T-cell (primary cell): ENCODE measurements at regions not wholly inside any gene's neighbourhood (a gene's known extent, or its start where the extent isn't known, plus 50 kb on each side); places are given as distances from the start of the nearest gene placed in this dataset.

Experiments
- ATAC-seq, 4 experiments: fragments of 200-7000 bp in 3 of 4; fragments of 150-1000 bp in 1 of 4; cut with Tn5 transposase; replicated peaks in 1 of 4; 1 replicate in 3 of 4; 2 replicates in 1 of 4; pipeline ENCODE4 v1.10.0; 2021; ENCODE audit warnings: moderate library complexity in 3 of 4, mild to moderate bottlenecking in 2 of 4, moderate number of reproducible peaks in 1 of 4
- CTCF ChIA-PET, 2 donors: fragments of 300-600 bp; sonication (Branson Sonifier 250); formaldehyde crosslinking; loops; one replicate each; lab custom pipeline; 2022; ENCODE audit warnings: antibody characterized with exemption in 2 of 2; lab: Charles Lee
- POLR2A ChIA-PET, 2 donors: fragments of 300-600 bp; sonication (Branson Sonifier 250); formaldehyde crosslinking; loops; one replicate each; lab custom pipeline; 2022; ENCODE audit warnings: antibody characterized with exemption in 2 of 2; lab: Charles Lee
- DNase-seq, 35 experiments: peaks; one replicate each; pipeline versions ENCODE4 v3.0.0 to v3.0.0-alpha.2; 2013 to 2023
- H3K27ac ChIP-seq: one replicate; pipeline ENCODE4 v1.5.1; 2013; ENCODE audit warnings: low read length
- H3K27me3 ChIP-seq, 2 experiments: replicated peaks in 1 of 2; 1 replicate in 1 of 2; 2 replicates in 1 of 2; pipeline versions ENCODE4 v1.6.1 to v1.7.0; 2013; ENCODE audit warnings: low read length in 1 of 2, mixed read lengths in 1 of 2; ENCODE audit not compliant: control insufficient read depth in 2 of 2, insufficient read depth in 2 of 2; ENCODE audit errors: extremely low read depth in 1 of 2
- H3K36me3 ChIP-seq, 2 donors: 1 replicate in 1 of 2; 2 replicates in 1 of 2; pipeline versions ENCODE4 v1.6.1 to v1.7.0; 2013; ENCODE audit warnings: low read length in 1 of 2; ENCODE audit not compliant: control insufficient read depth in 2 of 2, insufficient read depth in 1 of 2; ENCODE audit errors: extremely low read depth in 1 of 2
- H3K4me1 ChIP-seq, 2 experiments: 1 replicate in 1 of 2; 2 replicates in 1 of 2; pipeline versions ENCODE4 v1.6.1 to v1.7.0; 2013; ENCODE audit warnings: low read length in 2 of 2, mixed read lengths in 1 of 2; ENCODE audit not compliant: insufficient read depth in 2 of 2, control insufficient read depth in 1 of 2; ENCODE audit errors: extremely low read depth in 1 of 2
- H3K4me3 ChIP-seq, 2 donors: 1 replicate in 1 of 2; 2 replicates in 1 of 2; pipeline versions ENCODE4 v1.5.1 to v1.7.0; 2013; ENCODE audit warnings: mild to moderate bottlenecking in 2 of 2, low read length in 1 of 2, moderate library complexity in 1 of 2; ENCODE audit not compliant: control insufficient read depth in 1 of 2; ENCODE audit errors: extremely low read depth in 1 of 2
- H3K9me3 ChIP-seq: 2 replicates; pipeline ENCODE4 v1.7.0; 2013
- H3K27ac Mint-ChIP-seq, 2 donors: one replicate each; pipeline ENCODE4 v1.8.0; 2020 to 2021; ENCODE audit warnings: mild to moderate bottlenecking in 2 of 2, mixed read lengths in 2 of 2
- H3K27me3 Mint-ChIP-seq, 2 donors: one replicate each; pipeline ENCODE4 v1.8.0; 2021 to 2022; ENCODE audit warnings: mixed read lengths in 2 of 2
- H3K36me3 Mint-ChIP-seq: one replicate; pipeline ENCODE4 v1.8.0; 2021; ENCODE audit warnings: mixed read lengths
- H3K4me1 Mint-ChIP-seq, 3 donors: one replicate each; pipeline ENCODE4 v1.8.0; 2020 to 2022; ENCODE audit warnings: mixed read lengths in 3 of 3, mild to moderate bottlenecking in 1 of 3
- H3K4me3 Mint-ChIP-seq, 3 donors: one replicate each; pipeline ENCODE4 v1.8.0; 2020 to 2022; ENCODE audit warnings: mild to moderate bottlenecking in 3 of 3, mixed read lengths in 3 of 3, moderate library complexity in 3 of 3
- H3K9me3 Mint-ChIP-seq, 3 donors: one replicate each; pipeline ENCODE4 v1.8.0; 2020 to 2022; ENCODE audit warnings: mixed read lengths in 3 of 3
- WGBS: methylation state at CpG from one replicate; pipeline ENCODE4 v1.1.5; 2013; ENCODE audit warnings: missing lambda C conversion rate; ENCODE audit not compliant: insufficient coverage; 5-methylcytosine and 5-hydroxymethylcytosine counted together

GRCh38 chr21:38933731-38934130 is 128.0 kb downstream of the ETS2 start:
- Mint-ChIP-seq H3K27me3 (peaks cover 0 to 7% of the 10 kb centered on the region in 2 donors), H3K27ac (no peak overlapping the region), H3K4me1 (peaks cover 8 to 13% (median 9%) of the 10 kb centered on the region in 3 donors), H3K4me3 (no peak overlapping the region), H3K36me3 (no peaks in the 10 kb centered on the region), H3K9me3 (peaks cover 4 to 9% (median 8%) of the 10 kb centered on the region in 3 donors)
- DNase-seq (no peak), ATAC-seq (no peak)
- H3K27ac ChIP-seq = no peak overlapping the region
- no peak overlapping the region for H3K4me3 ChIP-seq
- WGBS = 77% methylated on average over 7 of the region's 10 CpGs
- no peaks in the 10 kb centered on the region for H3K9me3 ChIP-seq
- CTCF ChIA-PET = no interaction called here
- peaks cover 0 to 7% of the 10 kb centered on the region in 2 experiments for H3K4me1 ChIP-seq
- H3K27me3 ChIP-seq = peaks cover 0 to 4% of the 10 kb centered on the region in 2 experiments
- POLR2A ChIA-PET = no interaction called here
- no peaks in the 10 kb centered on the region for H3K36me3 ChIP-seq

GRCh38 chr21:38931291-38931690 is 125.6 kb downstream of the ETS2 start:
- no peaks in the 10 kb centered on the region for H3K4me1 ChIP-seq
- H3K36me3 ChIP-seq = no peaks in the 10 kb centered on the region
- ChIA-PET POLR2A (no interaction called here), CTCF (no interaction called here)
- Mint-ChIP-seq H3K4me1 (no peaks in the 10 kb centered on the region), H3K9me3 (peaks cover 4 to 9% (median 8%) of the 10 kb centered on the region in 3 donors), H3K27me3 (peaks cover 7 to 8% of the 10 kb centered on the region in 2 donors), H3K27ac (no peak overlapping the region), H3K36me3 (no peaks in the 10 kb centered on the region), H3K4me3 (no peak overlapping the region)
- WGBS = 69% methylated on average over 2 of the region's 3 CpGs
- H3K27me3 ChIP-seq = no peaks in the 10 kb centered on the region
- H3K9me3 ChIP-seq = no peaks in the 10 kb centered on the region
- no peak overlapping the region for H3K27ac ChIP-seq
- no peak overlapping the region for H3K4me3 ChIP-seq
- no peak for ATAC-seq
- DNase-seq = no peak

- ChIA-PET CTCF (no interaction called here), POLR2A (no interaction called here)
- Mint-ChIP-seq H3K27me3 (peaks cover 9 to 10% of the 10 kb centered on the region in 2 donors), H3K9me3 (peaks cover 4 to 9% (median 8%) of the 10 kb centered on the region in 3 donors), H3K4me1 (peaks cover 0 to 2% (median 2%) of the 10 kb centered on the region in 3 donors), H3K36me3 (no peaks in the 10 kb centered on the region), H3K4me3 (no peak overlapping the region), H3K27ac (no peak overlapping the region)
- no peak overlapping the region for H3K4me3 ChIP-seq
- H3K36me3 ChIP-seq = no peaks in the 10 kb centered on the region
- H3K27me3 ChIP-seq = peaks cover 0 to 4% of the 10 kb centered on the region in 2 experiments
- H3K9me3 ChIP-seq = no peaks in the 10 kb centered on the region
- 24% methylated on average over 2 of the region's 3 CpGs for WGBS
- ATAC-seq = no peak
- peaks cover 0 to 2% of the 10 kb centered on the region in 2 experiments for H3K4me1 ChIP-seq
- no peak overlapping the region for H3K27ac ChIP-seq
- DNase-seq = no peak
Observed at GRCh38 chr21:38930853-38931252, 125.1 kb downstream of the ETS2 start.

- H3K36me3 ChIP-seq = no peaks in the 10 kb centered on the region
- Mint-ChIP-seq H3K27ac (no peak overlapping the region), H3K9me3 (peaks cover 4 to 9% (median 8%) of the 10 kb centered on the region in 3 donors), H3K4me3 (no peak overlapping the region), H3K27me3 (peaks cover 13 to 14% of the 10 kb centered on the region in 2 donors), H3K4me1 (peaks cover 0 to 2% (median 2%) of the 10 kb centered on the region in 3 donors), H3K36me3 (no peaks in the 10 kb centered on the region)
- peaks cover 0 to 2% of the 10 kb centered on the region in 2 experiments for H3K4me1 ChIP-seq
- no peak for DNase-seq
- no peak overlapping the region for H3K27ac ChIP-seq
- WGBS = 100% methylated on average over 1 of the region's 2 CpGs
- POLR2A ChIA-PET = no interaction called here
- no peak overlapping the region for H3K4me3 ChIP-seq
- H3K9me3 ChIP-seq = no peaks in the 10 kb centered on the region
- no peak for ATAC-seq
- CTCF ChIA-PET = no interaction called here
- peaks cover 0 to 11% of the 10 kb centered on the region in 2 experiments for H3K27me3 ChIP-seq
Observed at GRCh38 chr21:38930066-38930465, 124.3 kb downstream of the ETS2 start.

- H3K9me3 ChIP-seq = no peaks in the 10 kb centered on the region
- peaks cover 0 to 2% of the 10 kb centered on the region in 2 experiments for H3K4me1 ChIP-seq
- no CpG with 5 or more reads among the region's 1 CpG for WGBS
- peaks cover 16 to 17% of the 10 kb centered on the region in 2 donors for H3K27me3 Mint-ChIP-seq
- ATAC-seq = no peak
- ChIA-PET POLR2A (no interaction called here), CTCF (no interaction called here)
- peaks cover 0 to 2% (median 2%) of the 10 kb centered on the region in 3 donors for H3K4me1 Mint-ChIP-seq
- no peak overlapping the region for H3K27ac ChIP-seq
- H3K36me3 ChIP-seq = no peaks in the 10 kb centered on the region
- no peak for DNase-seq
- H3K4me3 Mint-ChIP-seq = no peak overlapping the region
- H3K9me3 Mint-ChIP-seq = peaks cover 4 to 9% (median 8%) of the 10 kb centered on the region in 3 donors
- H3K27ac Mint-ChIP-seq = no peak overlapping the region
- H3K4me3 ChIP-seq = no peak overlapping the region
- H3K27me3 ChIP-seq = peaks cover 0 to 14% of the 10 kb centered on the region in 2 experiments
- H3K36me3 Mint-ChIP-seq = no peaks in the 10 kb centered on the region
Observed at GRCh38 chr21:38929652-38930051, 123.9 kb downstream of the ETS2 start.

GRCh38 chr21:38929142-38929541 is 123.4 kb downstream of the ETS2 start:
- peaks cover 4 to 9% (median 8%) of the 10 kb centered on the region in 3 donors for H3K9me3 Mint-ChIP-seq
- H3K27ac ChIP-seq = no peak overlapping the region
- H3K36me3 ChIP-seq = no peaks in the 10 kb centered on the region
- ChIA-PET CTCF (no interaction called here), POLR2A (no interaction called here)
- H3K9me3 ChIP-seq = no peaks in the 10 kb centered on the region
- no peak overlapping the region for H3K4me3 ChIP-seq
- no peak overlapping the region for H3K27ac Mint-ChIP-seq
- H3K27me3 ChIP-seq = peaks cover 0 to 16% of the 10 kb centered on the region in 2 experiments
- WGBS = 50% methylated on average over 1 of the region's 1 CpG
- no peak for DNase-seq
- peaks cover 16% of the 10 kb centered on the region in 2 donors for H3K27me3 Mint-ChIP-seq
- H3K4me3 Mint-ChIP-seq = no peak overlapping the region
- no peaks in the 10 kb centered on the region for H3K36me3 Mint-ChIP-seq
- H3K4me1 Mint-ChIP-seq = peaks cover 0 to 2% (median 2%) of the 10 kb centered on the region in 3 donors
- no peak for ATAC-seq
- peaks cover 0 to 2% of the 10 kb centered on the region in 2 experiments for H3K4me1 ChIP-seq
